HG03060 (cell line): ENCODE measurements at regions not wholly inside any gene's neighbourhood (a gene's known extent, or its start where the extent isn't known, plus 50 kb on each side); places are given as distances from the start of the nearest gene placed in this dataset.

Source experiments
- ATAC-seq: cut with Tn5 transposase; IDR thresholded peaks from one replicate; pipeline ENCODE4 v1.9.1; 2021; ENCODE audit warnings: low read depth, moderate number of reproducible peaks; ENCODE audit not compliant: unreplicated experiment

DNA sequence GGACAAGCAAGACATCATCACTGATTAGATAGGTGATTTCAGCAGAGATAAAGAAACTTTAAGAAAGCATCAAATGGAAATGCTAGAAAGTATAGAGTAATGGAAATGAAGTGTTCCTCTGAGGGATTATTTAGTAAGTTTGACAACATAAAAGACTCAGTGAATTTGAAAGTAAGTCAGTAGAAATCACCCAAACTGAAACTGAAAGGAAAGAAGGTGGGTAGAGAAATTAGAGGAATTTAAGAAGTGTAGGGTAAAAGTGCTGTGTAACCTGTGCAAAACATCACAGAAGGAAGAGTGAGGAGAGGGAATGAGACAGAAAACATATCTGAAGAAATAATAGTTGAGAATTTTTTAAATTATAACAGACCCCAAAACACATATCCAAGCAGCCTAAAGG lies 343.1 kb downstream of the CBLN2 start:
- ATAC-seq, result no peak

- ATAC-seq, result no peak
These were observed 346.6 kb downstream of the CBLN2 start for GRCh38 chr18:72197591-72197990.

- no peak for ATAC-seq
These were observed 350.1 kb downstream of the CBLN2 start for GRCh38 chr18:72194072-72194471.

GRCh38 chr18:72187956-72188355 lies 356.2 kb downstream of the CBLN2 start:
- ATAC-seq, result no peak

- peak; percentile 94 for ATAC-seq
These were observed 362.8 kb downstream of the CBLN2 start for GRCh38 chr18:72181241-72181764.

DNA sequence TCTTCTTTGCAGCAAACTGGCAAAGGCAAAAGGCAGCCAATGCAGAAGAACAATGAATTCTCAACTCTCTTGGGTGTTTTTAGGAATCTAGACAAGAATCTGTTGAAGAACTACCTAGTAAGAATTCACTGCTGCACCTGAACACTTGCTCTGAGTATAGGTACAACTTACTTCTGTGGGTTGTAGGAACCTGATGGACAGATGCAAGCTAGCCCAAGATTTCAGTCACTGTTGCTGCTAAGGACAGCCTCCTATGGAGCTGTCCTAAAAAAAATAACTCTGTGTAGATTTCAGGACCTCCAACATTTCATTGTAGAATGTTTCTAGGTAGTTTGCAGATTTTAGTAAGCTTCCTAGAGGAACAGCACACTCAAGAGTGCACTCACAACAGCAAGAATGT lies 363.5 kb downstream of the CBLN2 start:
- no peak for ATAC-seq

DNA sequence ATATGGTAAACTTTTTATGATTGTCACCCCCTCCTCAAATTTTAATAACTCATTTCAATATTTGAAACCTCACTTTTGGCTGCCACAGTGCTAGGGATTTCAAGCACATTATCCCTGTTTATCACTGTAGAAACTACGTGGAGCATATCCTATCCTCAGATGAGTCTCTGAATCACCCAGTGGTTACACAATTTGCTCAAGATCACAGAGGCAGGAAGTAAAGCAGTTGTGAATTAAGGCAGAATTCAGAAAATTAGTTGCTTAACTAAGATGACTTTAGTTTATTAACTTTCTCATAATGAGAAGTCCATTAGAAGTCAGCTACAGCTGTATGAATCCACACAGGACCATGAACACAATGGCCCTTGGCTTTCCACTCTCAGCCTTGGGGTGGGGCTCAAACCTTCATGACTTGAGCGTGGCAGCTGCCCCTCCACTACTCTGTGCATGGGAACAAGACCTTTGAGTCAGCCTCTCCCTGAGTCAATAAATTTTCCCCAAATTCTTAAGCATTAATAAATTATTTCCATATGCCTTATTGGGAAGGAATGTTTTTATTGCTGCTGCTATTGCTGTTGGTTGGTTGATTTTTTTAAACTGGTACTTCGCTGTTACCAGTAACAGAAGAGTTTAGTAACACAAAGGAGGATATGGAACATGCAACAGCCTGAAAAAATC lies 369.0 kb downstream of the CBLN2 start:
- ATAC-seq, result no peak

GRCh38 chr18:72171596-72171995 lies 372.5 kb downstream of the CBLN2 start:
- ATAC-seq, result no peak

GRCh38 chr18:72161691-72162090 lies 382.5 kb downstream of the CBLN2 start:
- ATAC-seq, result no peak

GRCh38 chr18:72160510-72161445 lies 383.4 kb downstream of the CBLN2 start:
- no peak for ATAC-seq

DNA sequence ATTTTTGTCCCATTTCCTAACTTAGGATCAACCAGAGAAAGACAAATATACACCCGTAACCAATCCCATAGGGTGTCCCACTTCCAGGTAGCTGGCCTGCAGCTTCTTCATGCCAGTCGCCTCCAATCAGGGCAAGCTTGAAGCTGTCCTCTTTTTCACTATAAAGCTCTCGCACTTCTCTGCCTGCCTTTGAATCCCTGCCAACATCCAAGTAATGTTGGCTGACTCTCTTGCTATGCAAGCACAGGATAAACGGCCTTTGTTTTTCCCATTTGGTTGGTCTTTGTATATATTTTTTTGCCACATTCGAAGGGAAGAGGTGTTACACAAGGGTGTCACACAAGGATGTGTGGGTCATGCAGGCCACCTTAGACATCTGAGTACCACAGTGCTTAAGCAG lies 388.8 kb downstream of the CBLN2 start:
- no peak for ATAC-seq

- ATAC-seq, result no peak
These were observed 389.2 kb downstream of the CBLN2 start for GRCh38 chr18:72154926-72155325.

GRCh38 chr18:72152935-72153334 lies 391.2 kb downstream of the CBLN2 start:
- no peak for ATAC-seq

GRCh38 chr18:72147830-72148229 lies 396.3 kb downstream of the CBLN2 start:
- no peak for ATAC-seq

GRCh38 chr18:72140007-72140406 lies 404.1 kb downstream of the CBLN2 start:
- no peak for ATAC-seq

- ATAC-seq, result no peak
These were observed 415.5 kb downstream of the CBLN2 start for GRCh38 chr18:72128649-72129048.

GRCh38 chr18:72122103-72122502 lies 422.0 kb downstream of the CBLN2 start:
- no peak for ATAC-seq

- no peak for ATAC-seq
These were observed 425.1 kb downstream of the CBLN2 start for GRCh38 chr18:72119082-72119481.

DNA sequence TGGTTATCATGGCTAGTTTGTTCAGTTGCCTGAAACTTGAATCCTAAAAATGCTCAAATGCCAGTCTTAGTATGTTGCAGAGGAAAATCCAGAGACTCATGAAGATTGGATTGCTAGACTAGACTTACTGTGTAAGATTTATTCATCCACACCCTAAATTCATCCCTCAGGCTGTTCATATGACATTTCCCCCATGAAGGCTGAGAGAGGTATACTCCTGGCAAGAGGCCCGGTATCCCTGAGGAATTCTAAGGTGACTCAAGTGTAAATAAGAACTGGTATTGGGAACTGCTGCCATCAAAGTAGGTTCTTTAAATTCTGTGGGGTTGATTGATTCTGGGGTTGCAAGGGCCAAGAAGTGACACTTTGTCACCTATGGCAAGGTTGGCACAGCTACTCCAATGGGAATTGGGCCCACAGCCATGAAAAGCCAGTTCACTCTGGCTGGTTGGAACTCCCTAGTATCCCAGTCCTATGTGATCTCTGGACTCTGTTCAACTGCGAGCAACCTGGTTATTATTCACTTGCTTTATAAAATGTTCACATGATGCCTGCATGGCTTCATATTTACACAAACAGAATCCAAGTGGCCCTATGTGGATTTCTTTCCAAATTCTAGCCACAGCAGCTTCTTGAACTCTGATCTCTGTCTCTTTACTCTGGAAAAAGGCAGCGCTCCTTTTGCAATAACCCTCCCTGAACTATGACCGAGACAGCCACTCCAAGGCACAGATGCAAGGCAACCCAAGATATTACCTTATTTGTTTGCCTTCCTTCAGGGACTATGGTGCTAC lies 429.1 kb downstream of the CBLN2 start:
- no peak for ATAC-seq

- no peak for ATAC-seq
These were observed 436.3 kb downstream of the CBLN2 start for GRCh38 chr18:72107647-72108383.
